ENCODE measurements at regions not wholly inside any gene's neighbourhood (a gene's known extent, or its start where the extent isn't known, plus 50 kb on each side); places are given as distances from the start of the nearest gene placed in this dataset.

GRCh38 chr9:87118594-87118993 lies 171.3 kb upstream of the GAS1 start:
- no peak for DNase-seq (ENCODE audit: low read depth in 2 of 2)

- no peak for DNase-seq (ENCODE audit: low read depth in 2 of 2)
These were observed 172.1 kb upstream of the GAS1 start for GRCh38 chr9:87119328-87119881.

- DNase-seq (ENCODE audit: low read depth in 2 of 2): no peak
These were observed 173.3 kb upstream of the GAS1 start for GRCh38 chr9:87120610-87121009.

GRCh38 chr9:87122947-87123685 lies 175.8 kb upstream of the GAS1 start:
- no peak for DNase-seq (ENCODE audit: low read depth in 2 of 2)

GRCh38 chr9:87123830-87124229 lies 176.5 kb upstream of the GAS1 start:
- no peak for DNase-seq (ENCODE audit: low read depth in 2 of 2)

GRCh38 chr9:87125819-87126218 lies 178.5 kb upstream of the GAS1 start:
- no peak for DNase-seq (ENCODE audit: low read depth in 2 of 2)

GRCh38 chr9:87127543-87127942 lies 180.2 kb upstream of the GAS1 start:
- DNase-seq (ENCODE audit: low read depth in 2 of 2): no peak

GRCh38 chr9:87127978-87128614 lies 180.8 kb upstream of the GAS1 start:
- no peak for DNase-seq (ENCODE audit: low read depth in 2 of 2)

GRCh38 chr9:87128844-87129493 lies 181.7 kb upstream of the GAS1 start:
- DNase-seq (ENCODE audit: low read depth in 2 of 2): no peak

- DNase-seq (ENCODE audit: low read depth in 2 of 2): no peak
These were observed 187.8 kb upstream of the GAS1 start for GRCh38 chr9:87135074-87135473.

- DNase-seq (ENCODE audit: low read depth in 2 of 2): no peak
These were observed 190.4 kb upstream of the GAS1 start for GRCh38 chr9:87137718-87138117.

- DNase-seq (ENCODE audit: low read depth in 2 of 2): no peak
These were observed 191.1 kb upstream of the GAS1 start for GRCh38 chr9:87138128-87139040.

GRCh38 chr9:87139099-87139730 lies 191.9 kb upstream of the GAS1 start:
- DNase-seq (ENCODE audit: low read depth in 2 of 2): no peak

- DNase-seq (ENCODE audit: low read depth in 2 of 2): no peak
These were observed 192.8 kb upstream of the GAS1 start for GRCh38 chr9:87140142-87140541.

- DNase-seq (ENCODE audit: low read depth in 2 of 2): no peak
These were observed 193.4 kb upstream of the GAS1 start for GRCh38 chr9:87140605-87141109.

- no peak for DNase-seq (ENCODE audit: low read depth in 2 of 2)
These were observed 193.8 kb upstream of the GAS1 start for GRCh38 chr9:87141124-87141523.

- no peak for DNase-seq (ENCODE audit: low read depth in 2 of 2)
These were observed 199.6 kb upstream of the GAS1 start for GRCh38 chr9:87146933-87147332.

GRCh38 chr9:87147839-87148238 lies 200.5 kb upstream of the GAS1 start:
- DNase-seq (ENCODE audit: low read depth in 2 of 2): no peak

GRCh38 chr9:87148331-87149104 lies 201.2 kb upstream of the GAS1 start:
- no peak for DNase-seq (ENCODE audit: low read depth in 2 of 2)

GRCh38 chr9:87149799-87150198 lies 202.5 kb upstream of the GAS1 start:
- DNase-seq (ENCODE audit: low read depth in 2 of 2): no peak

Data from stimulated activated CD4-positive, alpha-beta T cell treated with anti-CD3 and anti-CD28 coated beads, Interleukin-12 subunit alpha, Interleukin-12 subunit beta, amount 100 ng/mL, for 24 hours (primary cell).